ENCODE measurements at regions not wholly inside any gene's neighbourhood (a gene's known extent, or its start where the extent isn't known, plus 50 kb on each side); places are given as distances from the start of the nearest gene placed in this dataset.

DNA sequence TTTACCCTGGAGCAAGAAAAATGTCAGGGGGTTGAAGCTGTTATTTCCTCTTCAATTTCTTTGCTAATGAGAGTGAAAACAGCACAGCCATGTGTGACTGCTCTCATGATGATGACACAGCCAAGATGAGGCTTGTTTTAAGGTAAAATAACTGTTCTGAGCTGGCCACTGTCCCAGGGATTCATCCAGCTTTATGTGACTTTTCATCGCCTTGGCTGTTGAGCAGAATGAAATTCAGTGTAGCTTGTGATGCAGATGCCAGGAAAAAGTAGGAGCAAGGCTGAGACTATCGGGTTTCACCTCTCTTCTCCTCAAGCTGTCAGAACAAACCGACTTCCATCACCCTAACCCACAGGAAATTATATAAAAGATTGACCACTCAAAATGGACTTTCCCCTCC, 361.8 kb upstream of the CDH5 start:
- TF ChIP-seq EZH2 (IDR thresholded peaks at IDR 0.05; ENCODE audit: borderline replicate concordance, low read length) (no peak), CTCF (conservative IDR thresholded peaks at IDR 0.05 in 1 of 2, IDR thresholded peaks at IDR 0.05 in 1 of 2; ENCODE audit: extremely low read depth in 1 of 2, insufficient read depth in 1 of 2, low read depth in 1 of 2, low read length in 2 of 2) (no peak)
